ENCODE measurements at regions not wholly inside any gene's neighbourhood (a gene's known extent, or its start where the extent isn't known, plus 50 kb on each side); places are given as distances from the start of the nearest gene placed in this dataset.

GRCh38 chr2:603427-603826 is 73.8 kb downstream of the TMEM18 start:
- DNase-seq (ENCODE audit: low spot score) = no peak
- Mint-ChIP-seq H3K4me1 (peaks cover 13% of the 10 kb centered on the region), H3K9me3 (peaks cover 2% of the 10 kb centered on the region), H3K36me3 (no peaks in the 10 kb centered on the region), H3K27ac (no peak overlapping the region), H3K27me3 (ENCODE audit: insufficient read depth, low read depth) (peaks cover 2% of the 10 kb centered on the region), H3K4me3 (no peak overlapping the region)
- no peak overlapping the region for H2AFZ ChIP-seq (replicated peaks)
- no peaks in the 10 kb centered on the region for H3K27me3 ChIP-seq
- no peak overlapping the region for H3K4me3 ChIP-seq
- TF ChIP-seq CTCF (IDR thresholded peaks at IDR 0.05) (no peak), EZH2 (IDR thresholded peaks at IDR 0.05) (no peak), EZH2phosphoT487 (IDR thresholded peaks at IDR 0.05) (no peak)
- no peaks in the 10 kb centered on the region for H4K20me1 ChIP-seq (ENCODE audit: low read depth)
- H3K4me1 ChIP-seq = no peaks in the 10 kb centered on the region
- H3K4me2 ChIP-seq = no peak overlapping the region
- no peaks in the 10 kb centered on the region for H3K9me3 ChIP-seq (ENCODE audit: low read depth)
- H3F3A ChIP-seq (ENCODE audit: low read depth) = peaks cover 3% of the 10 kb centered on the region
- H3K79me2 ChIP-seq (ENCODE audit: low read depth) = no peaks in the 10 kb centered on the region
- no peaks in the 10 kb centered on the region for H3K36me3 ChIP-seq
- no peak overlapping the region for H3K9ac ChIP-seq
- H3K27ac ChIP-seq = no peak overlapping the region

- Histone ChIP-seq H2AFZ (replicated peaks) (no peak overlapping the region), H3K36me3 (no peaks in the 10 kb centered on the region), H3K27me3 (no peaks in the 10 kb centered on the region), H3K4me3 (no peak overlapping the region), H4K20me1 (ENCODE audit: low read depth) (no peaks in the 10 kb centered on the region), H3K27ac (no peak overlapping the region), H3K79me2 (ENCODE audit: low read depth) (no peaks in the 10 kb centered on the region), H3K4me1 (no peaks in the 10 kb centered on the region), H3K9ac (no peak overlapping the region), H3K9me3 (ENCODE audit: low read depth) (no peaks in the 10 kb centered on the region), H3F3A (ENCODE audit: low read depth) (peaks cover 3% of the 10 kb centered on the region), H3K4me2 (no peak overlapping the region)
- Mint-ChIP-seq H3K27ac (no peak overlapping the region), H3K27me3 (ENCODE audit: insufficient read depth, low read depth) (peaks cover 2% of the 10 kb centered on the region), H3K4me1 (peaks cover 19% of the 10 kb centered on the region), H3K9me3 (peaks cover 6% of the 10 kb centered on the region), H3K4me3 (no peak overlapping the region), H3K36me3 (peaks cover 2% of the 10 kb centered on the region)
- DNase-seq (ENCODE audit: low spot score) = no peak
- TF ChIP-seq CTCF (IDR thresholded peaks at IDR 0.05) (no peak), EZH2phosphoT487 (IDR thresholded peaks at IDR 0.05) (no peak), EZH2 (IDR thresholded peaks at IDR 0.05) (no peak)
Observed at GRCh38 chr2:602571-603359, 74.4 kb downstream of the TMEM18 start.

- Histone ChIP-seq H3F3A (ENCODE audit: low read depth) (peaks cover 7% of the 10 kb centered on the region), H2AFZ (replicated peaks) (no peak overlapping the region), H3K9me3 (ENCODE audit: low read depth) (no peaks in the 10 kb centered on the region), H3K36me3 (no peaks in the 10 kb centered on the region), H3K27me3 (no peaks in the 10 kb centered on the region), H4K20me1 (ENCODE audit: low read depth) (no peaks in the 10 kb centered on the region), H3K4me3 (no peak overlapping the region), H3K9ac (no peak overlapping the region), H3K27ac (no peak overlapping the region), H3K79me2 (ENCODE audit: low read depth) (no peaks in the 10 kb centered on the region), H3K4me2 (no peak overlapping the region), H3K4me1 (no peaks in the 10 kb centered on the region)
- peaks cover 2% of the 10 kb centered on the region for H3K27me3 Mint-ChIP-seq (ENCODE audit: insufficient read depth, low read depth)
- H3K4me1 Mint-ChIP-seq = peaks cover 21% of the 10 kb centered on the region
- TF ChIP-seq CTCF (IDR thresholded peaks at IDR 0.05) (no peak), EZH2 (IDR thresholded peaks at IDR 0.05) (no peak), EZH2phosphoT487 (IDR thresholded peaks at IDR 0.05) (no peak)
- peaks cover 6% of the 10 kb centered on the region for H3K9me3 Mint-ChIP-seq
- H3K4me3 Mint-ChIP-seq = no peak overlapping the region
- DNase-seq (ENCODE audit: low spot score) = no peak
- peaks cover 2% of the 10 kb centered on the region for H3K36me3 Mint-ChIP-seq
- no peak overlapping the region for H3K27ac Mint-ChIP-seq
Observed at GRCh38 chr2:601806-602455, 75.3 kb downstream of the TMEM18 start.
